Nephron (organoid): ENCODE measurements at regions not wholly inside any gene's neighbourhood (a gene's known extent, or its start where the extent isn't known, plus 50 kb on each side); places are given as distances from the start of the nearest gene placed in this dataset.

Experiments
- H3K27ac Mint-ChIP-seq, 3 experiments: 2 replicates each; pipeline ENCODE4 v1.8.0; 2020; ENCODE audit warnings: mixed read lengths in 3 of 3, mild to moderate bottlenecking in 2 of 3, moderate library complexity in 1 of 3
- H3K27me3 Mint-ChIP-seq: 2 replicates; pipeline ENCODE4 v1.8.0; 2021; ENCODE audit warnings: low read depth, mild to moderate bottlenecking, moderate library complexity, mixed read lengths
- H3K36me3 Mint-ChIP-seq: 2 replicates; pipeline ENCODE4 v1.8.0; 2020; ENCODE audit warnings: low read depth, mixed read lengths
- H3K4me1 Mint-ChIP-seq: 2 replicates; pipeline ENCODE4 v1.8.0; 2020; ENCODE audit warnings: mixed read lengths
- H3K4me3 Mint-ChIP-seq, 3 experiments: 2 replicates each; pipeline ENCODE4 v1.8.0; 2020; ENCODE audit warnings: mild to moderate bottlenecking in 3 of 3, mixed read lengths in 3 of 3, moderate library complexity in 2 of 3
- H3K9me3 Mint-ChIP-seq: 2 replicates; pipeline ENCODE4 v1.8.0; 2020; ENCODE audit warnings: mixed read lengths
- TF ChIP-seq, protein P1 (sequence below), 3 experiments: fragments of 200-600 bp; sonication (generic); IDR thresholded peaks; one replicate each; pipeline ENCODE4 v1.5.0; 2021; ENCODE audit warnings: antibody characterized with exemption in 3 of 3; ENCODE audit not compliant: unreplicated experiment in 3 of 3

DNA sequence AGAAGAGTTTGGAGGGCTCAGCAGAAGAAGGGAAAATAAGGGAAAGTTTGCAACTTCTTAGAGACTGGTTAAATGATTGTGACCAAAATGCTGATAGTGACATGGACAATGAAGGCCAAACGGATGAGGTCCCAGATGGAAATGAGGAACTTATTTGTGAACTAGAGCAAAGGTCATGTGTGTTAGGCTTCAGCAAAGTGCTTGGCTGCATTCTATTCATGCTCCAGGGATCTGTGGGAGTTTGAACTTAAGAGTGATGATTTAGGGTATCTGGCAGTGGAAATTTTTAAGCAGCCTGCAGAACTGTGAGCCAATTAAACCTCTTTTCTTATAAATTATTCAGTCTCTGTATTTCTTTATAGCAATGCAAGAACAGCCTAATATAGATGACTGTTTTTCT lies 88.9 kb upstream of the ARHGAP5 start:
- no peaks in the 10 kb centered on the region for H3K27me3 Mint-ChIP-seq
- H3K27ac Mint-ChIP-seq = peak overlapping the region; percentile 8 to 38 (median 35)
- no peak overlapping the region for H3K4me3 Mint-ChIP-seq
- peaks cover 31% of the 10 kb centered on the region for H3K9me3 Mint-ChIP-seq
- peaks cover 20% of the 10 kb centered on the region for H3K36me3 Mint-ChIP-seq
- TF ChIP-seq, protein P1, sequence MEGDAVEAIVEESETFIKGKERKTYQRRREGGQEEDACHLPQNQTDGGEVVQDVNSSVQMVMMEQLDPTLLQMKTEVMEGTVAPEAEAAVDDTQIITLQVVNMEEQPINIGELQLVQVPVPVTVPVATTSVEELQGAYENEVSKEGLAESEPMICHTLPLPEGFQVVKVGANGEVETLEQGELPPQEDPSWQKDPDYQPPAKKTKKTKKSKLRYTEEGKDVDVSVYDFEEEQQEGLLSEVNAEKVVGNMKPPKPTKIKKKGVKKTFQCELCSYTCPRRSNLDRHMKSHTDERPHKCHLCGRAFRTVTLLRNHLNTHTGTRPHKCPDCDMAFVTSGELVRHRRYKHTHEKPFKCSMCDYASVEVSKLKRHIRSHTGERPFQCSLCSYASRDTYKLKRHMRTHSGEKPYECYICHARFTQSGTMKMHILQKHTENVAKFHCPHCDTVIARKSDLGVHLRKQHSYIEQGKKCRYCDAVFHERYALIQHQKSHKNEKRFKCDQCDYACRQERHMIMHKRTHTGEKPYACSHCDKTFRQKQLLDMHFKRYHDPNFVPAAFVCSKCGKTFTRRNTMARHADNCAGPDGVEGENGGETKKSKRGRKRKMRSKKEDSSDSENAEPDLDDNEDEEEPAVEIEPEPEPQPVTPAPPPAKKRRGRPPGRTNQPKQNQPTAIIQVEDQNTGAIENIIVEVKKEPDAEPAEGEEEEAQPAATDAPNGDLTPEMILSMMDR (IDR thresholded peaks at IDR 0.05; ENCODE audit: unreplicated experiment in 3 of 3) = no peak
- H3K4me1 Mint-ChIP-seq = peaks cover 51% of the 10 kb centered on the region

DNA sequence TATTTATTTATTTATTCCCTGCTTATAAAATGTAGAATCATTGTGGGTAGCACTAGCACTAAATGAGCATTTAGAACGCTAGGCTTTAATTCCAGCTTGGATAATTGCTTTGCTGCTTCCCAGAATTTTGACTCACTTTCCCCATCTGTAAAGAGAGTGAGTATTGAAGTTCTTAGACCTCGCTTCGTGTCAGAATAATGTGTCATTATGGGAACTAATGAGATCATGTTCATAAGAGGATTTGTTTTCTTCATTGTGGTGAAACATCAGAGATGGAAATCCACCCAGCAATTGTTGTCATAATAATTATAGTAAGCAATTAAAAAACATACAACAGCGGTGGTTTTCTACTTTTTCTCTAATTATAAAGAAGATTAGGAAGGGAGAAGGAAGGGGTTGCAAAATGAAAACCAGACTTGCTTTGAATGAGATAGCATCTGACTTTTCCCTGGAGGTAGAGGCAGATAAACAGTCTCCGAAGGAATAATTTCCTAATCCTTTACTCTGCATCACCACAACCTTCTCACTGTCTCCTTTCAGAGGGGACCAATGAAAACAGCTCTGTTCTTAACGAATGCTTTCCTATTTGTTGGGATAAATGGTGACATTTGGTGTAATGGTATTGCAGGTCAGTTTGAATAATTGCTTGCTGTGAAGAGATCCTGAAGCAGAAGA lies 86.8 kb upstream of the ARHGAP5 start:
- H3K36me3 Mint-ChIP-seq = peaks cover 16% of the 10 kb centered on the region
- no peaks in the 10 kb centered on the region for H3K27me3 Mint-ChIP-seq
- H3K4me3 Mint-ChIP-seq = peak overlapping the region in 1 of 3 experiments; percentile 2
- peaks cover 65% of the 10 kb centered on the region for H3K4me1 Mint-ChIP-seq
- peak overlapping the region; percentile 70 to 93 (median 89) for H3K27ac Mint-ChIP-seq
- H3K9me3 Mint-ChIP-seq = peaks cover 25% of the 10 kb centered on the region
- TF ChIP-seq, protein P1 (IDR thresholded peaks at IDR 0.05; ENCODE audit: unreplicated experiment in 3 of 3) = no peak

DNA sequence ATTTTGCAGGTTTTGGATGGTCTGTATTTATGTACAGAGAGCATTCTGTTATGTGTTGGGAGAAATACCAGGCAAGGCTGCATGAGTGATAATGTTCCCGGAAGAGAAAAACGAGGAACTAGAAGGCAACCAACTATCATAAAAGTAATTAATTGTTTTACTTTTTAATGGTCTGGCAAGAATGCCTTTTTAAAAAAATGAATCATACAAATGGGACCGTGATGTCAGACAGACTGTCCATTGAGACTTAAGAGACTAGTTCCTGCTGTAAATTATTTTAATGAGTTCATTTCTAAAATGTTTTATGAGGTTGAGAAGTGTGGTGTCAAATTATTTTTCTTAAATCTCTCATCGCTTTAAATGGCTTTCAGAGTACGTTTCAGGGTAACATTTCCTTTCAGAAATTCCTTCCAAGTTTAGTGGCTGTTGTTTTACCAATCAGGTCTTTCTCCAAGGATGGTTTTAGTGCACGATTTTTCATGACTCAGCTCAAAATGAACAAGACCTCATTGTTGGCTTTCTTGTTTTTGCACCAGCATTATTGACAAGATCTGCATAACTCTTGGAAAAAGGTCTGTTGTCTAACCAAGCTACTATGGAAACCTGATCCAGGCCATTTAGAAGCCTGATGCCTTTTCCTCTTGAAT lies 86.1 kb upstream of the ARHGAP5 start:
- Mint-ChIP-seq H3K27me3 (peaks cover 4% of the 10 kb centered on the region), H3K27ac (peak overlapping the region; percentile 70 to 93 (median 89)), H3K9me3 (peaks cover 19% of the 10 kb centered on the region), H3K4me1 (peaks cover 68% of the 10 kb centered on the region), H3K36me3 (peaks cover 11% of the 10 kb centered on the region), H3K4me3 (peak overlapping the region in 1 of 3 experiments; percentile 2)
- TF ChIP-seq, protein P1 (IDR thresholded peaks at IDR 0.05; ENCODE audit: unreplicated experiment in 3 of 3) = no peak

DNA sequence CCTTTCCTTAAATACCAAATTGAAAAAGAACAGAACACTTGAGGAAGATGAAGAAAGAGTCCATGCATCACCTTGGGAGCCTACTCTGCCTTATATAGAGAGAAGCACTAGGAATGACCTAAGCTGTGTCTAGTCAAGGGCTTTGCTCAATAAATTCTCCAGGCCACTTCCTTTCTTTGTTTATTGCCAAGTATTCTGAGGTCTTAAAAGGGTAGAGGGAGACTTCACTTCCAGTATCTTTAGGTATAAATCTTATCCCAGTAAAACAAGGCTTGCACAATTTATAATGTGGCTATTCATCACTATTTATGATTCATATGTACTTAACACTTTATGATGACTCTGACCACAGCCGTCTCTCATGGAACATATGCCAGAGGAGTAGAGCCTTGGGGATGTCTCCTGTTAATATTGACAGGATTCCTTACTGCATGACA lies 85.1 kb upstream of the ARHGAP5 start:
- Mint-ChIP-seq H3K9me3 (peaks cover 9% of the 10 kb centered on the region), H3K4me3 (no peak overlapping the region), H3K27ac (peak overlapping the region; percentile 70 to 93 (median 89)), H3K4me1 (peaks cover 76% of the 10 kb centered on the region), H3K36me3 (peaks cover under 1% of the 10 kb centered on the region), H3K27me3 (peaks cover 4% of the 10 kb centered on the region)
- TF ChIP-seq, protein P1 (IDR thresholded peaks at IDR 0.05; ENCODE audit: unreplicated experiment in 3 of 3) = no peak

DNA sequence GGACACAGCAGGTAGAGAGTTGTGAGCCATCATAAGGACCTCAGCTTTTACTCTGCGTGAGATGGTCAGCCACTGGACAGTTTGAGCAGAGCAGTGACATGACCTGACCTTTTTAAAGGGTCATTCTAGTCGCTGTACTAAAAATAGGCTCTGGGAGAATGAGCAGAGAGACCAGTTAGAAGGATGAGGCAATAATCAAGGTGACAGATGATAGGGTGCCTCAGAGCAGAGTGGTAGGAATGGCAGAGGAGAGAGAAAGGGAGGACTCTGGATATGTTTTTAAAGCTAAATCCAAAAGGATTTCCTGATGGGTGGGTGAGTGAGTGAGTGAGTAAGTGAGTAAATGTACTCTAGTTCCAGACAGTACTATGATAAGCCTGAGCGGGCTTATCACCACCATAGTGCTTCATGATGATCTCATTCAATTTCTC lies 83.6 kb upstream of the ARHGAP5 start:
- Mint-ChIP-seq H3K4me1 (peaks cover 79% of the 10 kb centered on the region), H3K9me3 (no peaks in the 10 kb centered on the region), H3K4me3 (no peak overlapping the region), H3K27ac (peak overlapping the region in 1 of 3 experiments; percentile 4), H3K27me3 (peaks cover 4% of the 10 kb centered on the region), H3K36me3 (no peaks in the 10 kb centered on the region)
- TF ChIP-seq, protein P1 (IDR thresholded peaks at IDR 0.05; ENCODE audit: unreplicated experiment in 3 of 3) = no peak
